HL-60/S4 treated with retinoic acid at 250 ng/mL for 4 days and 3 days (cell line): ENCODE measurements at regions not wholly inside any gene's neighbourhood (a gene's known extent, or its start where the extent isn't known, plus 50 kb on each side); places are given as distances from the start of the nearest gene placed in this dataset.
"Not testable (repeated sequence)": the region's sequence is repeated elsewhere in the genome, so short reads cannot be mapped to it uniquely, and the experiment has no call there.

Experiments
- in situ Hi-C: fragments of 300-500 bp; cut with MboI; formaldehyde crosslinking; loops from 2 replicates; pipeline ENCODE4 v1.7.0; 2022; ENCODE audit warnings: low sequenced_read_pairs

- in situ Hi-C loops, result no loop called here
Observed at GRCh38 chr9:115845648-115846312, 307.8 kb upstream of the PAPPA start.

DNA sequence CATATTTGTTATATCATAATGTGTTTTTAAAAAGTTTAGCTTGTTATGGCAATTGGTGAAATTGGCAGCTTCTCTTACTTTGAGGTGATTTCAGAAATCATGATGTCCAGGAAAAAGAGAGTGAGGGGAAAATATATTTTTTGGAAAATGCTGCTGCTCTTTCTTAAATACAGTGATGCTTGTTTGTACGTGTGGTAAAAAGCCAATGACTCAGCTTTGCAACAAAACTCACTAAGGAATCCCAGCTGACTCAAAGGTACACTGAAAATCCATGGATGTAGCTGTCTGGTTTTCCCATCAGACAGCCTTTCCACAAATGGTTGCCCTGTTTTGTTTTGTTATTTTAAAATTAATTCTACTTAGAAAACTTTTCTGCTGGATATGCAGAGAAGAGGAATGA lies 306.4 kb upstream of the PAPPA start:
- in situ Hi-C loops, result no loop called here

DNA sequence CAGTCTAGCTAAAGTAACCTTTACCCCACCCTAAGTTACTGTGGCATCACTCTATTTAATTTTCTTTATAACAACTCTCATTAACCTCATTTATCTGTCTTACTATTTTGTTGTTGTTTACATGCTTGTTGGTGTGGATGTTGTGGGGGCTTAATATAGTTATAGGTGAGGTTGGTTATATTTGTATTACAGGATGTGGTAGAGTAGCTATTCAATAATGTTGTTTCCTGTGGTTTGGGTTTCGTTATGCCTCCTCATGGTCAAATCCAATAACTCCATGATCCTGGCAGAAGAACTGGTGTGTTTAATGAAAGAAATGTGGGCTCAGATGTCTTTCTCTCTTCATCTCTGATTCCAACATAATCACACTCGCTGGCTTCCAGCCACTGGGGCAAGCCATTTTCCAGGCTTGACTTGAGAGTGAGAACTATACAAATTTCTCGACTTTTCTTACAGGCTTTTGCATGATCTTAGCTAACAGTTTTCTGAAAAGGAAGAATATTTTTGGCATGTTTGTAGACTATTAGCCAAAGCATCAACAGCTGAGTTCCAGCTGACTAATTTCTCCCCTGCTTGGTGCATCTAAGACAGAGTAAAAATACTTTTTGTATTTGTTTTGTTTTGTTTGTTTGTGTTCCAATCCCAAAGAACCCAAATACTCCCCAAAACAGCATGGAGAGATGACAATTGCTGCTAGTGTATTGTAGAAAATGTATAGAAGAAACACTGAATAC lies 303.7 kb upstream of the PAPPA start:
- in situ Hi-C loops, result no loop called here

DNA sequence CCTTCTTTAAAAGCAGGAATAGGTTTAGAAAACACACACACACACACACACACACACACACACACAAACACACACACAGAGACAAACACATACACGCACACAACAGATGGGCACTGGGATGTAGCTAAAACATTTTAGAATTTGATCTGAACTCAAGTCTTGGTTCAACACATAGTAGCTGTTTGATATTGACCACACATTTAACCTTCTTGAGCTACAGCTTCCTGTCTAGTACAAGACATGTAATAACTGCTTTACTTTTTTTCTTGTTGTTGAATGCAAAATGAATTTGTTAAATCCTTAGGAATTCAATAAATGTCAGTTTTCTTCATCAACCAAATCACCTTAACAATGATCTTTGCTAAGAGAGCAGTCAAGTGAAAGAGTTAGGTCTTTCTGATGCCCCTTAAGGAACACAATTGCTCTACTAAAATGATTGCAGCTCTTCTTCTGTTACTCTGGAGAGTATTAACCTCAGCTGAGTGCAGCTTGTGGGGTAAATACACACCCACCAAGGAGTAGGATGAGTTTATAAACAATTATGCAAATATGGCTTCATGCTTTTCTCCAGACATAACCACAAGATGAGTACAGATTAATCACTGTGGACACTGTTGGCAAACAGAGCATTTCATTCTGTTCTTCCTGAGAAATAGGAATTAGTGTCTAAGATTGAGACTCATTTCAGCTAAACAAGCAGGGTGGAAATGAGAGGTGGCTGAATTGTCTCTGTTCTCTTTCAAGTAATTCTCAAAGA lies 302.9 kb upstream of the PAPPA start:
- in situ Hi-C loops, result no loop called here

DNA sequence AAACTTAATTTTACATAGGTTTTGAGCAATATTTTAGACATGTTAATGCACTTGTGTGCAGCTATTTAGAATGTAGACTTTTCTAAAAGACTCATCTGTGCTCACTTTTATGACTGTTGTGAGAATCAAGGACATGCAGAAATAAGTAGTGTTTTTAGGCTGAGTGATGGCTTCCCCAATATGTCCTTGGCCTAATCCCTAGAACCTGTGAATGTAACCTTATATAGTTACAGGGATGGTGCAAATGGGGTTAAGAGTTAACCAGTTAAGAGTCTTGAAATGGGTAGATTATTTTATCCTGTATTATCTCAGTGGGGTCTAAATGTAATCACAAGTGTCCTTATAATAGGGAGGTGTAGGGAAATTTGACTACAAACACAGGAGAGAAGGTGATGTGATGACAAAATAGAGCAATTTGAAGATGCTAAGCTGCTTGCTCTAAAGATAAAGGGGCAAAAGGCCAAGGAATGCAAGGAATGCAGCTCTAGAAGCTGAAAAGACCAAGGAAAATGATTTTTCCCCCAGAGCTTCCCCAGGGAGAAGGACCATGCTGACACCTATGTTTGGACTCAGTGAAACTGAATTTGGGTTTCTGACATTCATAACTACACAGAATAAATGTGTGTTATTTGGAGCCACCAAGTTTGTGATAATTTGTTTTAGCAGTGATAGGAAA lies 298.0 kb upstream of the PAPPA start:
- in situ Hi-C loops, result no loop called here

DNA sequence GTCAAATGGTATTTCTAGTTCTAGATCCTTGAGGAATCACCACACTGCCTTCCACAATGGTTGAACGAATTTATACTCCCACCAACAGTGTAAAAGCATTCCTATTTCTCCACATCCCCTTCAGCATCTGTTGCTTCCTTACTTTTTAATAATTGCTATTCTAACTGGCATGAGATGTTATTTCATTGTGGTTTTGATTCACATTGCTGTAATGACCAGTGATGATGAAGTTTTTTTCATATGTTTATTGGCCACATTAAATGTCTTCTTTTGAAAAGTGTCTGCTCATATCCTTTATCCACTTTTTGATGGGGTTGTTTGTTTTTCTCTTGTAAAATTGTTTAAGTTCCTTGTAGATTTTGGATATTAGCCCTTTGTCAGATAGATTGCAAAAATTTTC lies 295.2 kb upstream of the PAPPA start:
- in situ Hi-C loops, result not testable (repeated sequence)

DNA sequence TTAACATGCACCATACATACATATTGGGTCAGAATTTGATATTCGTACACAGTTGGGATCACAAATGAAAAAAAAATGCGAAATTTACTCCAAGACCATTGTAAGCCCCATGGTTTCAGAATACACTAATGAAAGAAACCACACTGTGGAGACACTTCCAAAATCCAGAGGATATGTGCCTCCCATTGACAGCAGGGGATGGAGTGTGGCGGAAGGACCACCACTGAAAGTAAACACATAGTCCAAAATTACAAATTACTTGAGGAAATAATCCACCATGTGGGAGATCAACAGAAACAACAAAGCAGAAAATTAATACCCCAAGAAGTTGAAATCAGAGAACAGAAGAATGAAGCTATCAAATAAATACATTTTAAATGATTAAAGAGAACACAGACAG lies 291.6 kb upstream of the PAPPA start:
- in situ Hi-C loops, result no loop called here

- in situ Hi-C loops, result no loop called here
Observed at GRCh38 chr9:115864581-115864980, 289.0 kb upstream of the PAPPA start.

DNA sequence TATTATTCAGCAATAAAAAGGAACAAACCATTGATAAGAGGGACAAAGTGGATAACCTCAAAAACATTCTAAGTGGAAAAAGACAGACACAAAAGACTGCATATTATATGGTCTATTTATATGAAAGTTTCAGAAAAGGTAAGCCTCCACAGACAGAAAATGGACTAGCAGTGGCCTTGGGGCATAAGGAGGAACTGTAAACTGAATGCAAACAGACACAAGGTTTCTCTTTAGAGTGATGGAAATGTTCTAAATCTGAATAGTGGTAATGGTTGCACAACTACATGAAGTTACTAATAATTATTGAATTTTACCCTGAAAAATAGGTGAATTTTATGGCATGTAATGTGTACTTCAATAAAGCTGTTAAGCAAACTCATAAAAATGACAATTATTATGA lies 286.3 kb upstream of the PAPPA start:
- in situ Hi-C loops, result no loop called here

GRCh38 chr9:115877852-115878438 lies 275.6 kb upstream of the PAPPA start:
- in situ Hi-C loops, result no loop called here

- in situ Hi-C loops, result no loop called here
Observed at GRCh38 chr9:115879451-115879850, 274.1 kb upstream of the PAPPA start.

DNA sequence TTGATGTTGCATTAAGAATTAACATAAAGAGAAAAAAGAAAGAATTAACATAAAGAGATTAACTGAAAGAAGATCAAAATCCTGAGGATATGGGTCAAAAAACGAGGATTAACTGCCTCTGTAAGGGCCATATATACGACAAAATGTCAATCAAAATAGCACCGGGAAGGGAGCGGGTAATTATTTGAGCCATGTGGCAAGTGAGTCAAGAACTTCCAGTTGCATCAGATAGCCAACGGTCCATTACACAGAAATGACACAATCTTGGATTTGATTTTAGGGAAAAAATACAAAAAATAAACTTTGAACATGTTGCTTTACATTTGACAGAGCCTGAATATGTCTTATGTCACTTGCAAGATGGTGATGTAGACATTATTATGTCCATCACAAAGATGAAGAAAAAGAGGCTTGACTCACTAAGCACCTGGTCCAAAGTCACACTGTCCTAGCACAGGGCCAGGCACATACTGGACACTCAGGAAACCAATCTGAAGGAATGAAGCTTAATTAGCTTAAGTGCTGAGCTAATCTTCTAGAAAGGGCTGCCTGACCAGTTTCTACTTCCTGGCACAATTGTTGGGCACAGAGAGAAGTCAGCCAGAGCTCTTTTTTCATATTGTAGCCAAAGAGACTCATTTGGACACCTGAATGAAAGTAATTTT lies 273.2 kb upstream of the PAPPA start:
- in situ Hi-C loops, result no loop called here

GRCh38 chr9:115882911-115883310 lies 270.7 kb upstream of the PAPPA start:
- in situ Hi-C loops, result no loop called here

DNA sequence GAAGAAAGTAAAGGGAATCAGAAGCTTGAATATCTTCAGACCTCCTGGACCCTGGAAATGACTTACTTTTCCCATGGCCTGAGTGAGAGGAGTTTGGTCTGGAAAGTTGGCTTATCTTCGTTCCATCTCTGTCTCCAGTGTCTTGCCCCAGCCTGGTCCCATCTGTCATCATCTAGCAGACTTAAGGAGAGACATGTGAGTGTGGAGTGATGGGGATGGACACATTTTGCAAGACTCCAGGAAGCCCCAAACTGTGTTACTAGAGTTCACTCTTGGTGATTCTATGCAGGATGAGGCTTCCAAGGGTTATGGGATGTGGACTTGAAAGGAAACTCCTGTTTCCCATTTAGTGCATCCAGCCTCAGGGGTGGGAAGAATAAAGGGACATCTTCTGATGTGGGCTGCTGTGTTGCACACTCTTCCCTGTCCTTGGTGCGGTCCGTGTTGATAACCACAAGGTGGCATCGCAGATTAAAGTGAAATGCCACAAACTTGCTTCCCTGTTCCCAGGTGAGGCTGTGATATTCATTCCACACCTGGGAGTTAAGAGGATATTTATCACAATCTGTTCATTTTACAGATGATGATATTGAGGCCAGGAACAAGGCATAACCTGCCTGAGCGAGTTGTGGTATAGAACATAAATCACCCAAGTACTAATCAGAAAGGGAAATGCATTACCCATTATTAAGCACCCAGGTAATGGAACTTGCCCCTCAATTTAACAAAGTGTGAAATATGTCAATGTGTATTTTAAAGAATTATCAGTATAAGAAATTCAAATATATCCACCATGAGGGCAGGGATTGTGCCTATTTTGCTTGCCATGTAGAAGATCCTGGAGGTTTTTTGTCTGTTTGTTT lies 269.9 kb upstream of the PAPPA start:
- in situ Hi-C loops, result no loop called here

DNA sequence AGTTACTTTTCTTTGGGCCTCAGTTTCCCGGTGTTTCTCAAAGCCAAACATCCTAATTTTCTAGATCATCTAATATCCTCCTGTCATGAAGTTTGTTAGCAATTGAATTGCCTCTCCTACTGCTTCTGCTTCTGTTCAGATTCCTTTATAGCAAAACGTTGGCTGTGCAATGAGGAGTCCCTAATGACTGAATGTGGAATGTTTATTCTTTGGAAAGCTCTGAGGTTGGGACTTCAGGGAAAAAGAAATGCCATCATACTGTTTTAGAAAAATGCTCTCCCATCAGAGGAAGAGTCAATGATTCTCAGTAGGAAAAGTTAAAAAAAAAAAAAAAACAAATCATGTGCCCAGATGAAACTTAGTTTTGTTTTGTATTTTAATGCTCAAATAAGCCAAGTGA lies 268.7 kb upstream of the PAPPA start:
- in situ Hi-C loops, result no loop called here

DNA sequence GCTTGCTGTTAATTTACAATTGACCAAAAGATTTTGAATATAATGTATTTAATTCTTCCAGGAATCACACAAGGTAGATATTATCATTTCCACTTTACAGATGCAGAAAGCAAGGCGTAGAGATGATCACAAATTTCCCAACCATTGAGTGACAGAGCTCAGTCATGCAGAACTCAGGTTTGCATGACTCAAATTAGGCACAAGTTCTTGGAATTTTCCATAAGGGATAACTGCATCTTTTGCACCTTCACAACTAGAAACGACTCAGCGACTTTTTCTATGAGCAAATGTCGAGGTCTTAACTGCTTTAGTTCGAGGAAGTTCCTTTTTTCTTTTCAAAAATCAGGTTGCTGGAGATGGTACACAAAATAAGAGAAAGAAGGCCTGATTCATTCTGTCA lies 265.5 kb upstream of the PAPPA start:
- in situ Hi-C loops, result no loop called here

GRCh38 chr9:115891929-115892328 lies 261.7 kb upstream of the PAPPA start:
- in situ Hi-C loops, result no loop called here

DNA sequence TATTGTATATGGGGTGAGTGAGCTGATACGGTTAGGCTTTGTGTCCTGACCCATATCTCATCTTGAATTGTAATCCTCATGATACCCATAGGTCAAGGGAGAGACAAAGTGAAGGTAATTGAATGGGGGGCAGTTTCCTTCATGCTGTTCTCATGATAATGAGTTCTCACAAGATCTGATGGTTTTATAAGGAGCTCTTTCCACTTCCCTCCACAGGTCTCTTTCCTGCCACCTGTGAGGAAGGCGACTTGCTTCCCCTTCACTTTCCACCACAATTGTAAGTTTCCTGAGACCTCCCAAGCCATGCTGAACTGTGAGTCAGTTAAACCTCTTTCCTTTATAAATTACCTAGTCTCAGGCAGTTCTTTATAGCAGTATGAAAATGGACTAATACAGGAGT lies 255.1 kb upstream of the PAPPA start:
- in situ Hi-C loops, result not testable (repeated sequence)

DNA sequence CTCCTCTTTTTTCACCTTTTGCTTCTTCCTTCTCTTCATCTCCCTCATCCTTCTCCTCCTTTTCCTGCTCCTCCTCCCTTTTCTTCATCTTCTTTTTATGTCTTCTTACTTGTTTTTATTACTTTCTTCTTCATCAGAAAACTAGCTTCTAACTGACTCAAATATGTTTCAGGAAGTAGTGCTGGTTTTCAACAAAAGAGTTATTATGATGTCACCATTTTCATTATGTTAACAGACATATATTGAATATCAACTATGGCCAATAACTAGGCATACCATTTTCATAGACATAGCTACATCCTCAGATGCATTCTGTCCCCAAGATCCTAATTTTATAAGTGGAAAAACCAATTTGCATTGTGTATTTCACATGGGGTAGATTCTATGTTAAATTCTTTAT lies 252.9 kb upstream of the PAPPA start:
- in situ Hi-C loops, result no loop called here

- in situ Hi-C loops, result no loop called here
Observed at GRCh38 chr9:115910959-115911358, 242.6 kb upstream of the PAPPA start.
